ENCODE measurements at regions not wholly inside any gene's neighbourhood (a gene's known extent, or its start where the extent isn't known, plus 50 kb on each side); places are given as distances from the start of the nearest gene placed in this dataset.

GRCh38 chr3:162052636-162053035 is 556.0 kb downstream of the OTOL1 start:
- DNase-seq (ENCODE audit: extremely low read depth, low read depth): no peak
- TF ChIP-seq CTCF (IDR thresholded peaks at IDR 0.05; ENCODE audit: low read depth, low read length, missing control alignments): no peak
- H3K4me3 ChIP-seq (replicated peaks; ENCODE audit: low read depth, low read length): no peak overlapping the region

DNA sequence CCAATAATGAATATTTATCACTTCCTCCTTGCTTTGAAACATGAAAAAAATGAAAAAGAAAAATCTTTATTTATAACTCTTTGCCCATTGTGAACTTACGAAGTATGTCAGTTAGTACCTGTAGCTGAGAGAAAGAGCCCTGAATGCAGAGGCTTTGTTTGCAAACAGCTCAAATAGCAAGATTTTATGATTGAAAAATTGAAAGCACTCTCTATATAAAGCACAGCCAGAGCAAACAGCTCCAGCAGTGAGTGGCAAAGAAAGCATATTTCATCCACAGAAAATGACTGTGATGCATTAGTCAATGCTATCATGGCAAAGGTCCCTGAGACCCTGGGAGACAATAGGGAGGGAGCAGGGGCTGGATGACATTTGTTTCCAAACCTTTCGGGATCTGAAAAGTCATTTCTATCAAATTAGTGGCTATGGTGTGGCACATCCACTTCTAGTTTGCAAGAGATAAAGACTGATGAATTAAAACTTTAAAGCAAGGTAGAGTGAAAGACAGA is 576.1 kb downstream of the OTOL1 start:
- no peak overlapping the region for H3K4me3 ChIP-seq (replicated peaks; ENCODE audit: low read depth, low read length)
- TF ChIP-seq CTCF (IDR thresholded peaks at IDR 0.05; ENCODE audit: low read depth, low read length, missing control alignments): no peak
- no peak for DNase-seq (ENCODE audit: extremely low read depth, low read depth)

- no peak for DNase-seq (ENCODE audit: extremely low read depth, low read depth)
- TF ChIP-seq CTCF (IDR thresholded peaks at IDR 0.05; ENCODE audit: low read depth, low read length, missing control alignments): no peak
Observed at GRCh38 chr3:162073422-162073975, 576.9 kb downstream of the OTOL1 start.

GRCh38 chr3:162077108-162077507 is 580.5 kb downstream of the OTOL1 start:
- TF ChIP-seq CTCF (IDR thresholded peaks at IDR 0.05; ENCODE audit: low read depth, low read length, missing control alignments): no peak
- H3K4me3 ChIP-seq (replicated peaks; ENCODE audit: low read depth, low read length): no peak overlapping the region
- DNase-seq (ENCODE audit: extremely low read depth, low read depth): no peak

More at GRCh38 chr3:162073422-162073975, 576.9 kb downstream of the OTOL1 start:
- H3K4me3 ChIP-seq (replicated peaks; ENCODE audit: low read depth, low read length): no peak overlapping the region

DNA sequence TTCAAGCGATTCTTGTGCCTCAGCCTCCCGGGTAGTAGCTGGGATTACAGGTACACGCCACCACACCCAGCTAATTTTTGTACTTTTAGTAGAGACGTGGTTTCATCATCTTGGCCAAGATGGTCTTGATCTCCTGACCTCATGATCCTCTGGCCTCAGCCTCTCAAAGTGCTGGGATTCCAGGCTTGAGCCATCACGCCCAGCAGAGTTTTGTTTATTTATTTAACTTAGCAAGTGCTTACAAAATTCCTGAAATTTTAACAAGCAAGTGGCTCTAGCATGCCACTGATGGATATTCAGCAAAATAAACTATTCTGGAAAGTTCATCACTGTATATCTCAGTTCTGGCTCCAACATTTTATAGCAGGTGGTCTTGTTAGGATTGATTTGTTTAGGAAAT is 585.9 kb downstream of the OTOL1 start:
- no peak for DNase-seq (ENCODE audit: extremely low read depth, low read depth)

GRCh38 chr3:162087361-162087760 is 590.8 kb downstream of the OTOL1 start:
- TF ChIP-seq CTCF (IDR thresholded peaks at IDR 0.05; ENCODE audit: low read depth, low read length, missing control alignments): no peak
- no peak for DNase-seq (ENCODE audit: extremely low read depth, low read depth)
- no peak overlapping the region for H3K4me3 ChIP-seq (replicated peaks; ENCODE audit: low read depth, low read length)

More for the DNA sequence above, 585.9 kb downstream of the OTOL1 start:
- no peak for TF ChIP-seq CTCF (IDR thresholded peaks at IDR 0.05; ENCODE audit: low read depth, low read length, missing control alignments)
- H3K4me3 ChIP-seq (replicated peaks; ENCODE audit: low read depth, low read length): no peak overlapping the region

DNA sequence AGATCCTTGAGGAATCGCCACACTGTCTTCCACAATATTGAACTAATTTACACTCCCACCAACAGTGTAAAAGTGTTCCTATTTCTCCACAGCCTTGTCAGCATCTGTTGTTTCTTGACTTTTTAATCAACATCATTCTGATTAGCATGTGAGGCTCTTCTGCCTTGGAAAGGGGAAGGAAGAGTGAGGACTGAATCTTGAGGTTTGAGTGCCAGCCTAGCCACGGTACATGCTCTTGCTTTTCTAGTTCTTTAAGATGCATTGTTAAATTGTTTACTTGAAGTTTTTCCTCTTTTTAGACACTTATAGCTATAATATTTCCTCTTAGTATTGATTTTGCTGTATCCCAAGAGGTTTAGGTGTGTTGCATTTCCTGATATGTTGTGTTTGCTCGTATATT is 596.1 kb downstream of the OTOL1 start:
- no peak for DNase-seq (ENCODE audit: extremely low read depth, low read depth)
- TF ChIP-seq CTCF (IDR thresholded peaks at IDR 0.05; ENCODE audit: low read depth, low read length, missing control alignments): no peak
- no peak overlapping the region for H3K4me3 ChIP-seq (replicated peaks; ENCODE audit: low read depth, low read length)
